HCT116 (cell line): ENCODE measurements at regions not wholly inside any gene's neighbourhood (a gene's known extent, or its start where the extent isn't known, plus 50 kb on each side); places are given as distances from the start of the nearest gene placed in this dataset.

Experiments used
- SP1 ChIP-seq: IDR thresholded peaks from 2 replicates; pipeline ENCODE4 v1.6.1; 2012; ENCODE audit warnings: low read depth
- TF ChIP-seq, protein P1 (sequence below), 3 experiments: fragments of 200-600 bp in 1 of 3; sonication (generic) in 1 of 3; IDR thresholded peaks in 2 of 3; conservative IDR thresholded peaks in 1 of 3; 2 replicates each; pipeline ENCODE4 v1.5.1; 2012 to 2017; ENCODE audit warnings: low read depth in 2 of 3, low read length in 2 of 3, antibody characterized with exemption in 1 of 3, borderline replicate concordance in 1 of 3, control low read depth in 1 of 3, mild to moderate bottlenecking in 1 of 3, mixed read lengths in 1 of 3, mixed run types in 1 of 3, moderate library complexity in 1 of 3; ENCODE audit not compliant: insufficient read depth in 1 of 3

DNA sequence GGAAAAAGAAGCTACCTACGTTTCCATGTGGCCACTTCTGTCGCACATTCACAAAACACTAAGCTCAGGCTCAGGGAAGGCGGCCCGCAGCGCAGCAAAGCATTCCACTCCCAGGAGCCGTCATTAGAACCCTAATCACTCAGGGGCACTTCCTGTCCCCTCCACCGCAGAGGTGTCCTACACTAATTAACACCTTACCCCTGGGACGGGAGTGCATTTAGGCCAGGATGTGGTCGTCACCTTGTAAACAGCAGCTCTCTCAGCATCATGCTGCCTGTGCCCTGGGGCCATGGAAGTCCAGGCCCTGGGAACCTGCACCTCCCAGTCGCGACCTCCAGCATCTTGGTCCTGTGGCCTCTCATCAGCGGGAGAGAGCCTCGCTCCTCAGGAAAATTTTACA is 359.8 kb upstream of the SALL3 start:
- no peak for TF ChIP-seq SP1
- TF ChIP-seq, protein P1, sequence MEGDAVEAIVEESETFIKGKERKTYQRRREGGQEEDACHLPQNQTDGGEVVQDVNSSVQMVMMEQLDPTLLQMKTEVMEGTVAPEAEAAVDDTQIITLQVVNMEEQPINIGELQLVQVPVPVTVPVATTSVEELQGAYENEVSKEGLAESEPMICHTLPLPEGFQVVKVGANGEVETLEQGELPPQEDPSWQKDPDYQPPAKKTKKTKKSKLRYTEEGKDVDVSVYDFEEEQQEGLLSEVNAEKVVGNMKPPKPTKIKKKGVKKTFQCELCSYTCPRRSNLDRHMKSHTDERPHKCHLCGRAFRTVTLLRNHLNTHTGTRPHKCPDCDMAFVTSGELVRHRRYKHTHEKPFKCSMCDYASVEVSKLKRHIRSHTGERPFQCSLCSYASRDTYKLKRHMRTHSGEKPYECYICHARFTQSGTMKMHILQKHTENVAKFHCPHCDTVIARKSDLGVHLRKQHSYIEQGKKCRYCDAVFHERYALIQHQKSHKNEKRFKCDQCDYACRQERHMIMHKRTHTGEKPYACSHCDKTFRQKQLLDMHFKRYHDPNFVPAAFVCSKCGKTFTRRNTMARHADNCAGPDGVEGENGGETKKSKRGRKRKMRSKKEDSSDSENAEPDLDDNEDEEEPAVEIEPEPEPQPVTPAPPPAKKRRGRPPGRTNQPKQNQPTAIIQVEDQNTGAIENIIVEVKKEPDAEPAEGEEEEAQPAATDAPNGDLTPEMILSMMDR (IDR thresholded peaks at IDR 0.05 in 2 of 3, conservative IDR thresholded peaks at IDR 0.05 in 1 of 3; ENCODE audit: borderline replicate concordance in 1 of 3, insufficient read depth in 1 of 3, low read depth in 2 of 3, low read length in 2 of 3) = no peak
